IMR-90 (cell line): ENCODE measurements at regions not wholly inside any gene's neighbourhood (a gene's known extent, or its start where the extent isn't known, plus 50 kb on each side); places are given as distances from the start of the nearest gene placed in this dataset.

Experiments used
- ATAC-seq: fragments of 200-7000 bp; cut with Tn5 transposase; 2 replicates; pipeline ENCODE4 v1.9.1; 2020; ENCODE audit warnings: low read depth, mild to moderate bottlenecking, moderate library complexity
- BruUV-seq: library from RNA; stranded (reverse); fragments of 400-500 nt; replicated peaks from 2 replicates; lab custom pipeline; 2021; lab: Mats Ljungman, UMichigan
- CTCF ChIA-PET: fragments of 300-600 bp; formaldehyde crosslinking; extraction: SDS; loops from one replicate; lab custom pipeline; 2021; ENCODE audit warnings: antibody characterized with exemption; lab: Yijun Ruan, JAX
- POLR2A ChIA-PET: fragments of 300-600 bp; sonication (Branson Sonifier 250); formaldehyde crosslinking; loops from one replicate; lab custom pipeline; 2022; ENCODE audit warnings: antibody characterized with exemption; ENCODE audit not compliant: unreplicated experiment; lab: Charles Lee
- DNase-seq: peaks from one replicate; pipeline ENCODE4 v3.0.0; 2013
- H2AFZ ChIP-seq: replicated peaks from 2 replicates; pipeline ENCODE3; 2013; ENCODE audit warnings: low read length, mild to moderate bottlenecking; ENCODE audit not compliant: poor library complexity
- H2AK5ac ChIP-seq: 2 replicates; pipeline ENCODE4 v1.6.1; 2013; ENCODE audit warnings: low read depth, low read length, inconsistent platforms
- H2AK9ac ChIP-seq: replicated peaks from 2 replicates; pipeline ENCODE3; 2013; ENCODE audit warnings: mild to moderate bottlenecking, low read depth, low read length, moderate library complexity; ENCODE audit not compliant: poor library complexity
- H2BK120ac ChIP-seq: 2 replicates; pipeline ENCODE4 v1.6.1; 2013; ENCODE audit warnings: low read depth, low read length, inconsistent platforms
- H2BK15ac ChIP-seq: 3 replicates; pipeline ENCODE4 v1.6.1; 2013; ENCODE audit warnings: low read depth, low read length, inconsistent platforms
- H2BK20ac ChIP-seq: 2 replicates; pipeline ENCODE4 v1.6.1; 2013; ENCODE audit warnings: low read depth, mild to moderate bottlenecking, inconsistent platforms, low read length, moderate library complexity
- H2BK5ac ChIP-seq: 2 replicates; pipeline ENCODE4 v1.6.1; 2013; ENCODE audit warnings: mild to moderate bottlenecking, low read depth, low read length, inconsistent platforms; ENCODE audit not compliant: poor library complexity, severe bottlenecking
- H3K14ac ChIP-seq: replicated peaks from 2 replicates; pipeline ENCODE4 v1.6.1; 2013; ENCODE audit warnings: low read depth, low read length, inconsistent platforms
- H3K18ac ChIP-seq: 2 replicates; pipeline ENCODE4 v1.6.1; 2013; ENCODE audit warnings: low read depth, low read length, control low read depth
- H3K23ac ChIP-seq: 2 replicates; pipeline ENCODE4 v1.6.1; 2013; ENCODE audit warnings: low read depth, low read length, inconsistent platforms
- H3K27ac ChIP-seq: 2 replicates; pipeline ENCODE4 v1.5.1; 2013; ENCODE audit warnings: mild to moderate bottlenecking, control low read depth, low read length; ENCODE audit not compliant: insufficient read depth
- H3K27me3 ChIP-seq: 2 replicates; pipeline ENCODE4 v1.6.1; 2013; ENCODE audit warnings: low read length; ENCODE audit not compliant: control insufficient read depth, insufficient read depth
- H3K36me3 ChIP-seq: 2 replicates; pipeline ENCODE4 v1.6.1; 2013; ENCODE audit warnings: low read length, mixed read lengths; ENCODE audit not compliant: control insufficient read depth, insufficient read depth
- H3K4ac ChIP-seq: 2 replicates; pipeline ENCODE4 v1.6.1; 2013; ENCODE audit warnings: low read depth, low read length, inconsistent platforms
- H3K4me1 ChIP-seq: 2 replicates; pipeline ENCODE4 v1.6.1; 2013; ENCODE audit warnings: low read length, mixed read lengths; ENCODE audit not compliant: control insufficient read depth, insufficient read depth
- H3K4me2 ChIP-seq: 2 replicates; pipeline ENCODE4 v1.6.1; 2013; ENCODE audit warnings: low read depth, mild to moderate bottlenecking, control low read depth, low read length, moderate library complexity
- H3K4me3 ChIP-seq: 2 replicates; pipeline ENCODE4 v1.5.1; 2013; ENCODE audit warnings: low read depth, mild to moderate bottlenecking, control low read depth, low read length, moderate library complexity; ENCODE audit not compliant: insufficient read depth
- H3K56ac ChIP-seq: 2 replicates; pipeline ENCODE4 v1.6.1; 2013; ENCODE audit warnings: low read length, inconsistent platforms; ENCODE audit not compliant: insufficient read depth; ENCODE audit errors: extremely low read depth
- H3K79me1 ChIP-seq, 2 experiments: 2 replicates each; pipeline ENCODE4 v1.6.1; 2013; ENCODE audit warnings: low read length in 2 of 2, inconsistent platforms in 1 of 2, low read depth in 1 of 2
- H3K9ac ChIP-seq: 2 replicates; pipeline ENCODE4 v1.6.1; 2013; ENCODE audit warnings: low read depth, low read length, control low read depth
- H3K9me1 ChIP-seq: 2 replicates; pipeline ENCODE4 v1.6.1; 2013; ENCODE audit warnings: low read length, inconsistent platforms; ENCODE audit not compliant: insufficient read depth
- H3K9me3 ChIP-seq: 2 replicates; pipeline ENCODE4 v1.6.1; 2013; ENCODE audit warnings: low read length; ENCODE audit not compliant: control insufficient read depth, insufficient read depth
- H4K20me1 ChIP-seq: 2 replicates; pipeline ENCODE4 v1.6.1; 2013; ENCODE audit warnings: low read length, inconsistent platforms; ENCODE audit not compliant: insufficient read depth
- H4K5ac ChIP-seq: 2 replicates; pipeline ENCODE4 v1.6.1; 2013; ENCODE audit warnings: mild to moderate bottlenecking, low read depth, low read length, control low read depth
- H4K8ac ChIP-seq, 2 experiments: 2 replicates each; pipeline ENCODE4 v1.6.1; 2013; ENCODE audit warnings: low read depth in 2 of 2, low read length in 2 of 2, control low read depth in 1 of 2, inconsistent platforms in 1 of 2
- H4K91ac ChIP-seq: 2 replicates; pipeline ENCODE4 v1.6.1; 2013; ENCODE audit warnings: low read depth, low read length, inconsistent platforms; ENCODE audit not compliant: insufficient read depth
- BHLHE40 ChIP-seq: fragments of 150-350 bp; IDR thresholded peaks from 2 replicates; pipeline ENCODE4 v1.6.1; 2016; ENCODE audit warnings: mild to moderate bottlenecking, low read depth, low read length
- CEBPB ChIP-seq: IDR thresholded peaks from 2 replicates; pipeline ENCODE4 v1.6.1; 2012; ENCODE audit warnings: low read depth, low read length, improper control_type of control experiment
- CHD1 ChIP-seq: IDR thresholded peaks from 2 replicates; pipeline ENCODE4 v1.6.1; 2012; ENCODE audit warnings: low read depth, low read length, improper control_type of control experiment
- ELK1 ChIP-seq: fragments of 150-350 bp; IDR thresholded peaks from 2 replicates; pipeline ENCODE4 v1.6.1; 2016; ENCODE audit warnings: low read depth, mild to moderate bottlenecking, low read length, moderate library complexity, borderline replicate concordance
- FOS ChIP-seq: fragments of 150-350 bp; IDR thresholded peaks from 2 replicates; pipeline ENCODE4 v1.6.1; 2016; ENCODE audit warnings: low read depth, low read length
- MAFK ChIP-seq: IDR thresholded peaks from 2 replicates; pipeline ENCODE4 v1.6.1; 2012; ENCODE audit warnings: low read depth, low read length, improper control_type of control experiment
- MAZ ChIP-seq: IDR thresholded peaks from 2 replicates; pipeline ENCODE4 v1.6.1; 2012; ENCODE audit warnings: low read depth, mild to moderate bottlenecking, low read length, improper control_type of control experiment, moderate library complexity, borderline replicate concordance
- MXI1 ChIP-seq: IDR thresholded peaks from 2 replicates; pipeline ENCODE4 v1.6.1; 2012; ENCODE audit warnings: low read depth, mild to moderate bottlenecking, low read length, moderate library complexity, borderline replicate concordance
- NFE2L2 ChIP-seq: fragments of 150-350 bp; IDR thresholded peaks from 2 replicates; pipeline ENCODE4 v1.6.1; 2016; ENCODE audit warnings: low read depth, mild to moderate bottlenecking, low read length
- POLR2A ChIP-seq: IDR thresholded peaks from 2 replicates; pipeline ENCODE4 v1.6.1; 2012; ENCODE audit warnings: mild to moderate bottlenecking, low read depth, low read length
- RAD21 ChIP-seq: IDR thresholded peaks from 2 replicates; pipeline ENCODE4 v1.6.1; 2012; ENCODE audit warnings: low read length, improper control_type of control experiment
- RCOR1 ChIP-seq: IDR thresholded peaks from 2 replicates; pipeline ENCODE4 v1.6.1; 2012; ENCODE audit warnings: mild to moderate bottlenecking, low read length, improper control_type of control experiment; ENCODE audit not compliant: insufficient replicate concordance
- RFX5 ChIP-seq: IDR thresholded peaks from 2 replicates; pipeline ENCODE4 v1.8.0; 2012; ENCODE audit warnings: low read depth, mild to moderate bottlenecking, low read length, moderate library complexity
- SMC3 ChIP-seq: fragments of 150-350 bp; IDR thresholded peaks from 2 replicates; pipeline ENCODE4 v1.6.1; 2016; ENCODE audit warnings: low read depth, mild to moderate bottlenecking, antibody characterized with exemption, low read length, moderate library complexity
- WGBS, 2 experiments: methylation state at CpG; one replicate each; pipeline versions ENCODE4 v1.1.5 to v1.1.7; 2013; ENCODE audit warnings: missing lambda C conversion rate in 2 of 2; ENCODE audit not compliant: insufficient read length in 1 of 2; ENCODE audit errors: extremely low coverage in 2 of 2; 5-methylcytosine and 5-hydroxymethylcytosine counted together
- dilution Hi-C: fragments of 300-500 bp; cut with HindIII; formaldehyde crosslinking; loops from one replicate; pipeline ENCODE4 v1.14.3; 2018; ENCODE audit warnings: low sequenced_read_pairs; ENCODE audit not compliant: unreplicated experiment
- in situ Hi-C: fragments of 300-500 bp; cut with MboI; formaldehyde crosslinking; loops from 3 replicates; pipeline ENCODE4 v1.14.3; 2019; ENCODE audit warnings: low sequenced_read_pairs, inconsistent platforms, mixed read lengths
- intact Hi-C: fragments of 100-400 bp; cut with micrococcal nuclease; formaldehyde crosslinking; loops from 2 replicates; pipeline ENCODE4 v1.10.0; 2022
- TF ChIP-seq, protein P1 (sequence below): conservative IDR thresholded peaks from 2 replicates; pipeline ENCODE4 v1.5.1; 2012; ENCODE audit warnings: mild to moderate bottlenecking, low read depth, low read length, improper control_type of control experiment
- TF ChIP-seq, protein P2 (sequence below): fragments of 150-350 bp; IDR thresholded peaks from 2 replicates; pipeline ENCODE4 v1.6.1; 2017; ENCODE audit warnings: mild to moderate bottlenecking, antibody characterized with exemption, low read length, low read depth

DNA sequence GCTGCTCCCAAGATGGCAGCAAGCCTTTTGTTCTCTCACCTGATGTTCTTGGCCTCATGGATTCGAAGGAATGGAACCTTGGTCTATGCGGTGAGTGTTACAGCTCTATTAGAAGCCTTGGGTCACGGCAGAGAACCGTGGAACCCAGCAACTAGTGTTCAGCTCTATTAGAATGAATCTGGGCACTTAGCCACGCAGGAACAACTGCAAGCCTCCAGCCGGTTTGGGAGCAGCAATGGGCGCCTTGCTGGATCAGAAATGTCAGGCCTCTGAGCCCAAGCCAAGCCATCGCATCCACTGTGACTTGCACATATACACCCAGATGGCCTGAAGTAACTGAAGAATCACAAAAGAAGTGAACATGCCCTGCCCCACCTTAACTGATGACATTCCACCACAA lies 1100.7 kb upstream of the PRR20A start:
- H4K8ac ChIP-seq: no peak overlapping the region
- no peak overlapping the region for H2AFZ ChIP-seq
- DNase-seq (no peak), ATAC-seq (no peak)
- no peak overlapping the region for H4K91ac ChIP-seq
- H2BK20ac ChIP-seq: no peak overlapping the region
- in situ Hi-C loops (no loop called here), dilution Hi-C loops (no loop called here), intact Hi-C loops (no loop called here)
- ChIA-PET CTCF (no interaction called here), POLR2A (no interaction called here)
- BruUV-seq: no TSS peak
- no peak overlapping the region for H4K5ac ChIP-seq
- no peaks in the 10 kb centered on the region for H3K79me1 ChIP-seq
- H2BK5ac ChIP-seq: no peak overlapping the region
- no peak overlapping the region for H3K23ac ChIP-seq
- no peak overlapping the region for H2AK9ac ChIP-seq
- H4K20me1 ChIP-seq: no peaks in the 10 kb centered on the region
- no peak overlapping the region for H3K27ac ChIP-seq
- TF ChIP-seq RCOR1: no peak
- TF ChIP-seq RAD21: no peak
- no peak for TF ChIP-seq POLR2A
- TF ChIP-seq, protein P1, sequence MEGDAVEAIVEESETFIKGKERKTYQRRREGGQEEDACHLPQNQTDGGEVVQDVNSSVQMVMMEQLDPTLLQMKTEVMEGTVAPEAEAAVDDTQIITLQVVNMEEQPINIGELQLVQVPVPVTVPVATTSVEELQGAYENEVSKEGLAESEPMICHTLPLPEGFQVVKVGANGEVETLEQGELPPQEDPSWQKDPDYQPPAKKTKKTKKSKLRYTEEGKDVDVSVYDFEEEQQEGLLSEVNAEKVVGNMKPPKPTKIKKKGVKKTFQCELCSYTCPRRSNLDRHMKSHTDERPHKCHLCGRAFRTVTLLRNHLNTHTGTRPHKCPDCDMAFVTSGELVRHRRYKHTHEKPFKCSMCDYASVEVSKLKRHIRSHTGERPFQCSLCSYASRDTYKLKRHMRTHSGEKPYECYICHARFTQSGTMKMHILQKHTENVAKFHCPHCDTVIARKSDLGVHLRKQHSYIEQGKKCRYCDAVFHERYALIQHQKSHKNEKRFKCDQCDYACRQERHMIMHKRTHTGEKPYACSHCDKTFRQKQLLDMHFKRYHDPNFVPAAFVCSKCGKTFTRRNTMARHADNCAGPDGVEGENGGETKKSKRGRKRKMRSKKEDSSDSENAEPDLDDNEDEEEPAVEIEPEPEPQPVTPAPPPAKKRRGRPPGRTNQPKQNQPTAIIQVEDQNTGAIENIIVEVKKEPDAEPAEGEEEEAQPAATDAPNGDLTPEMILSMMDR: no peak
- no peak for TF ChIP-seq RFX5
- TF ChIP-seq MAZ: no peak
- TF ChIP-seq SMC3: no peak
- no peak for TF ChIP-seq FOS
- TF ChIP-seq, protein P2, sequence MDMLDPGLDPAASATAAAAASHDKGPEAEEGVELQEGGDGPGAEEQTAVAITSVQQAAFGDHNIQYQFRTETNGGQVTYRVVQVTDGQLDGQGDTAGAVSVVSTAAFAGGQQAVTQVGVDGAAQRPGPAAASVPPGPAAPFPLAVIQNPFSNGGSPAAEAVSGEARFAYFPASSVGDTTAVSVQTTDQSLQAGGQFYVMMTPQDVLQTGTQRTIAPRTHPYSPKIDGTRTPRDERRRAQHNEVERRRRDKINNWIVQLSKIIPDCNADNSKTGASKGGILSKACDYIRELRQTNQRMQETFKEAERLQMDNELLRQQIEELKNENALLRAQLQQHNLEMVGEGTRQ: no peak
- no peak for TF ChIP-seq BHLHE40
- TF ChIP-seq MAFK: no peak
- TF ChIP-seq CEBPB: no peak
- no peak for TF ChIP-seq ELK1
- no peak for TF ChIP-seq NFE2L2
- TF ChIP-seq CHD1: no peak
- TF ChIP-seq MXI1: no peak
- H2BK120ac ChIP-seq: no peak overlapping the region
- H3K36me3 ChIP-seq: no peaks in the 10 kb centered on the region
- H3K4me2 ChIP-seq: no peak overlapping the region
- no peaks in the 10 kb centered on the region for H3K9me1 ChIP-seq
- H3K9me3 ChIP-seq: peaks cover 3% of the 10 kb centered on the region; the same call in 1 of the 2 replicates
- H3K4me3 ChIP-seq: no peak overlapping the region
- no peak overlapping the region for H3K9ac ChIP-seq
- no peak overlapping the region for H3K14ac ChIP-seq
- H2AK5ac ChIP-seq: no peak overlapping the region
- H3K27me3 ChIP-seq: no peaks in the 10 kb centered on the region
- no peak overlapping the region for H3K4ac ChIP-seq
- 52% methylated on average over 4 of the region's 8 CpGs; no CpG with 5 or more reads in 1 of the 2 experiments for WGBS, 2 experiments
- no peaks in the 10 kb centered on the region for H3K4me1 ChIP-seq
- H2BK15ac ChIP-seq: no peak overlapping the region
- H3K56ac ChIP-seq: no peak overlapping the region
- H3K18ac ChIP-seq: no peak overlapping the region
